BJ (cell line): ENCODE measurements at regions not wholly inside any gene's neighbourhood (a gene's known extent, or its start where the extent isn't known, plus 50 kb on each side); places are given as distances from the start of the nearest gene placed in this dataset.

Experiments
- CTCF ChIA-PET: fragments of 350-600 bp; formaldehyde crosslinking; extraction: SDS; loops from one replicate; lab custom pipeline; 2021; ENCODE audit warnings: antibody characterized with exemption, inconsistent platforms; lab: Yijun Ruan, JAX
- POLR2A ChIA-PET: fragments of 300-600 bp; sonication (Branson Sonifier 250); formaldehyde crosslinking; extraction: SDS; loops from one replicate; lab custom pipeline; 2021; ENCODE audit warnings: antibody characterized with exemption; lab: Charles Lee
- DNase-seq: peaks from one replicate; pipeline ENCODE4 v3.0.0-alpha.2; 2011; ENCODE audit warnings: low read depth
- H3K27me3 ChIP-seq: 2 replicates; pipeline ENCODE4 v1.6.0; 2011; ENCODE audit warnings: low read length; ENCODE audit not compliant: control insufficient read depth, insufficient read depth
- H3K36me3 ChIP-seq: 2 replicates; pipeline ENCODE4 v1.5.1; 2011; ENCODE audit warnings: low read length; ENCODE audit not compliant: control insufficient read depth, insufficient read depth
- H3K4me3 ChIP-seq: 2 replicates; pipeline ENCODE4 v1.5.1; 2011; ENCODE audit warnings: low read depth, mild to moderate bottlenecking, control low read depth, low read length
- CTCF ChIP-seq: IDR thresholded peaks from 2 replicates; pipeline ENCODE4 v1.5.1; 2011; ENCODE audit warnings: low read depth, mild to moderate bottlenecking, control low read depth, inconsistent platforms, low read length, moderate library complexity; ENCODE audit not compliant: insufficient read depth

- ChIA-PET CTCF (no interaction called here), POLR2A (no interaction called here)
- H3K36me3 ChIP-seq: no peaks in the 10 kb centered on the region
- H3K27me3 ChIP-seq: no peaks in the 10 kb centered on the region
- DNase-seq: no peak
- no peak overlapping the region for H3K4me3 ChIP-seq
- TF ChIP-seq CTCF: no peak
Observed at GRCh38 chr10:2128991-2129390, 391.7 kb upstream of the ADARB2 start.

- Histone ChIP-seq H3K27me3 (no peaks in the 10 kb centered on the region), H3K36me3 (no peaks in the 10 kb centered on the region), H3K4me3 (no peak overlapping the region)
- TF ChIP-seq CTCF: no peak
- no peak for DNase-seq
- ChIA-PET POLR2A (no interaction called here), CTCF (no interaction called here)
Observed at GRCh38 chr10:2124135-2124534, 386.8 kb upstream of the ADARB2 start.

- no peak for TF ChIP-seq CTCF
- no peaks in the 10 kb centered on the region for H3K36me3 ChIP-seq
- CTCF ChIA-PET: no interaction called here
- no peak overlapping the region for H3K4me3 ChIP-seq
- no peaks in the 10 kb centered on the region for H3K27me3 ChIP-seq
- POLR2A ChIA-PET: no interaction called here
- DNase-seq: no peak
Observed at GRCh38 chr10:2122431-2123124, 385.3 kb upstream of the ADARB2 start.

- ChIA-PET POLR2A (no interaction called here), CTCF (no interaction called here)
- TF ChIP-seq CTCF: no peak
- DNase-seq: no peak
- no peak overlapping the region for H3K4me3 ChIP-seq
- H3K36me3 ChIP-seq: no peaks in the 10 kb centered on the region
- H3K27me3 ChIP-seq: no peaks in the 10 kb centered on the region
Observed at GRCh38 chr10:2121929-2122328, 384.6 kb upstream of the ADARB2 start.

- Histone ChIP-seq H3K36me3 (no peaks in the 10 kb centered on the region), H3K27me3 (no peaks in the 10 kb centered on the region), H3K4me3 (no peak overlapping the region)
- CTCF ChIA-PET: no interaction called here
- no peak for DNase-seq
- POLR2A ChIA-PET: no interaction called here
- no peak for TF ChIP-seq CTCF
Observed at GRCh38 chr10:2121315-2121714, 384.0 kb upstream of the ADARB2 start.
